GM18951 (cell line): ENCODE measurements at regions not wholly inside any gene's neighbourhood (a gene's known extent, or its start where the extent isn't known, plus 50 kb on each side); places are given as distances from the start of the nearest gene placed in this dataset.

Experiments
- POLR2A ChIP-seq: IDR thresholded peaks from 4 replicates; pipeline ENCODE4 v1.6.1; 2011; ENCODE audit warnings: mild to moderate bottlenecking; ENCODE audit not compliant: insufficient read length, insufficient read depth; ENCODE audit errors: extremely low read depth
- in situ Hi-C: fragments of 300-500 bp; cut with MboI; formaldehyde crosslinking; loops from one replicate; pipeline ENCODE4 v1.12.0; 2022; ENCODE audit warnings: low sequenced_read_pairs, mixed read lengths, inconsistent platforms; ENCODE audit not compliant: unreplicated experiment

- in situ Hi-C loops = no loop called here
- TF ChIP-seq POLR2A = no peak
Measured at GRCh38 chr1:198878566-198878965, 239.7 kb downstream of the PTPRC start.

DNA sequence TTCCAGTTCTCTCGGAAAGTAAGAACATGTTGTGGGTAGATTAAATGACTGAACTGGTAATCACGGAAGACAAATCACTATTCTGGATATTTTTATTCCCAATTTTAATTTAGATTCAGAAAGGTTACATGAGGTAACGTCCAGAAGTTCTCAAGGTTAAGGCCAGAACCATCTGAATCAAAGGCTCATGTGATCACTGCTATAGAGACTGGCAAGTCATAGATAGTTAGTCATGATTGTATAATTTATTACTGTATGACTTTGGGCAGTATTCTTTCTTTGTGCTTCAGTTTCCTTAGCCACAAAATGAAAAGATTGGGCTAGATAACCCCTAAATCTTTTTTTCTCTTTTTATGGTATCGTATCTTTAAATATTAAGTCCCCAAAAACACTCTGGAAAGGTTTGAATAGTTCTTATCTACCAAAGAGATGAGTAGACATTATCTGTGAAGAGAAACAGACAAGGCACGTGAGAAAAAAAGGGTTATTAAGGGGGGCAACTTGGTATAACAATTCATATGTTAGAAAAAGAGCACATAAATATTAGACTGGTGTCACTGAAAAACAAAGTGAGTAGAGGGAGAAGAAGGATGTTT is 241.0 kb downstream of the PTPRC start:
- TF ChIP-seq POLR2A = no peak
- in situ Hi-C loops = no loop called here

DNA sequence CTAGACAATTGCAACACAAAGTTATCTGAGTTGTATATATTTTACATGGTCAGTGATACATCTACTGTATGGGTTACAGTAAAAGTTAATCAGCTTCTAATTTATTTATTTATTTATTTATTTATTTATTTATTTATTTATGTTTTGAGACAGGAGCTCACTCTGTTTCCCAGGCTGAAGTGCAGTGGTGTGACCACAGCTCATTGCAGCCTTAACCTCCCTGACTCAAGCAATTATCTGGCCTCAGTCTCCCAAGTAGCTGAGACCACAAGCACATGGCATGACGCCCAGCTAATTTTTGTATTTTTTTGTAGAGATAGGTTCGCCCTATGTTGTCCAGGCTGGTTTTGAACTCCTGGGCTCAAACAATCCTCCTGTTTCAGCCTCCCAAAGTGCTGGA is 241.6 kb downstream of the PTPRC start:
- in situ Hi-C loops = no loop called here

GRCh38 chr1:198880818-198881597 is 242.2 kb downstream of the PTPRC start:
- TF ChIP-seq POLR2A = no peak
- in situ Hi-C loops = no loop called here

More for the DNA sequence above, 241.6 kb downstream of the PTPRC start:
- no peak for TF ChIP-seq POLR2A

GRCh38 chr1:198883184-198883583 is 244.3 kb downstream of the PTPRC start:
- TF ChIP-seq POLR2A = no peak

DNA sequence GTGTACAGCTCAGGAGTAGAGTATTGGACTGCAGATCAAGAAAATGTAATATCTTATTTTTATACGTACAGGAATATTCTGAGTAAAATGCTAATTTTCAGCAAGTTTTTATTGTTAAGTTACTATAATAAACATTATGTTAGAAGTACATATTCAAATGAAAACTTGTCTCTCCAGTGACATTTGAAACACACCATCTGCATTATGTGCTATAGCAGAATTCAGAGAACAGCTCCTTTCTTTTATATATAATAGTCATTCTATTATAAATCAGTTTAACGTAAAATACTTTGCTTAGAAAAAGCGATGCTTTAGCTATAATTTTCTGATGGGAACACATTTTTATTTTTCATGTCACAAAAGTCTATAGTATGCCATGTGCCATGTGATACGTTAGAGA is 249.0 kb downstream of the PTPRC start:
- TF ChIP-seq POLR2A = no peak
- in situ Hi-C loops = no loop called here

More at GRCh38 chr1:198883184-198883583, 244.3 kb downstream of the PTPRC start:
- in situ Hi-C loops = no loop called here

DNA sequence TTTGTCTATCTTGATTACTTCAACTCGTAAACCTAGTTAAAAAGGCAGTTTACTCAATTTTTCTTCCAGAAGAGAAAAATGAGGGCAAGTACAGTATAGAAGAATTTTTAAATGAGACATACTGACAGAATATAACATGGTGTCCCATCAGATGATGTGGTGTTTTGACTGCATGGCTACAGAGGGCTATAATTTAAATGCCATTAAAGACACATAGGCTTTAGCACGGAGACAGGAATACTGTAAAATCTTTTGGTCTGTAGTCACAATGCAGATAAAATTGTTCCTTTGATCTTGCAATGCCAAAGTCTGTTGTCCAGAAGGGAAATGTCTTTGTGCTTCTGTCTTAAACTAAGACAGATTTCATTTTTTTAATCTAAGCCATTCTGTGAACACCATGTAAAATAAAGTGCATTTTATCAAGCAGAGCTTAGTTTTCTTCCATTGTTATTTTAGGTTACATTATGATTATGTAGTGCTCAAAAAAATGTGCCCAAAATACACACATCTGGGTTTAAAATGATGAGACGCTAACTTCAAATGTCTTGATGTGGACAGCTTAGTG is 249.6 kb downstream of the PTPRC start:
- in situ Hi-C loops = no loop called here
- TF ChIP-seq POLR2A = no peak

DNA sequence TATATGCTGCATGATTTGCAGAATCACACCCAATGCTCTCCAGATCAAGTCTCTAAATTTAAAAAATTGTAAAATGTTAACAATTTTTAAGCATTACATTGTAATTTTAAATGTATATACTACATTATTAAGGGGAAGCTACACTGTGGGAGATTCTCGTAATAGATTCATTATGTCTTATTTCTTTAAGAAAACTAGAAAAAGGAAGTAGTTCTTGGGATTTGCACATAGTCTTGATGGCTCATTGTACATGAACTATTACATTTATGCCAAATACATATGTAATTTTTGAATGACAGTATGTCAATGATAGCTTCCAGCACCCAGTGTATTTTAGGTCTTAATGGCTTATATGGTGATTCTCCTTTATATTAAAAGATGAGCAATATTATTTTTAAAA is 250.3 kb downstream of the PTPRC start:
- in situ Hi-C loops = no loop called here
- no peak for TF ChIP-seq POLR2A

GRCh38 chr1:198889749-198890148 is 250.9 kb downstream of the PTPRC start:
- TF ChIP-seq POLR2A = no peak
- in situ Hi-C loops = no loop called here

DNA sequence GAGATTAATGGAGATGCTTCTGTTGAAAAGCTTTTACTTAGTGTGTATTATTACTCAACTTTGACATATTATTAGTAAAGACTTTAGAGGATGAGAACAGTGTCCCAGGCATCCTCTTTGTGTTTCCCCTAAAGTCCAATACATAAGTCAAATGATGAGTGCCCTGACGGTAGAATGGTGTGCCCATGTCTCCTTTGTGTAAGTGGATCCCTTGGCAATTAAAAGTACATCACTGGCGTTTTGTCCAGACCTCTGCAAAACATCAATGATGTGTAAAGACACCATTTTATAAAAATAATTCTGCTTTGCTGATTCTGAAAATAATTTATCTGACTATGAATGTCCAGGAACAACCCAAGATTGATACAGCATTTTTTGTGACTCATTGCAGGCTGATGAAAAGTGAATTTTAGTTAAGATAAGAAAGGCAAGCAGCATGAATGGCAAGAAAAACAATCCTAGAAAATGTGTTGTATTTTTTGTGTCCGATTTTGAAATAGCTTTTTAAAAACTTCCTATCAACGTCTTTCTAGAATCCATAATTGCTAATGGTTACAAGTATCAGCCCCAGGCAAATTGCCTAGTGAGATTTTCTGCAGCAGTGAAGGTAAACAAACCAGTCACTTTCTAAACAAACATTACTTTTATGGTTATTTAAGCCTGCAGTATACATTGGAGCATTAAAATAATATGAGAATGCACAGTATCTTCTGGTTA is 251.5 kb downstream of the PTPRC start:
- TF ChIP-seq POLR2A = no peak
- in situ Hi-C loops = no loop called here

DNA sequence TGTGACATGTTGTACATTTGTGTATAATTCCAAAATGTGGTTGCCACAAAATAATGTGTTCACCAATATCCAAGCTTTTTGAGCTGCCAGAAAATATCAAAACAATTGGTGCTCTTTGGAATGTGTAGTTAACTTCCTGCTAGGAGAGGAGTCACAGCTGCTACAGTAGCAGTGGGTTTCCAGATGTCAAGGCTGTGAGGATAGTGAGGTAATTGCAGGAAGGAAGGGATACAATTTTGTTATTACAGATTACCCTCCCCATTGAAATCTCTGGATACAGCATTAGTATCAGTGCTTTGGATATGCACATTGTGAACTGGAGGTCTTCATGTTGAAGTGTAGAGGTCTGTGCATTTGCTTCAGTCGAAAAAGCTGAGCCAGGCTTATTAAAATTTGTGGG is 253.2 kb downstream of the PTPRC start:
- in situ Hi-C loops = no loop called here
- TF ChIP-seq POLR2A = no peak

DNA sequence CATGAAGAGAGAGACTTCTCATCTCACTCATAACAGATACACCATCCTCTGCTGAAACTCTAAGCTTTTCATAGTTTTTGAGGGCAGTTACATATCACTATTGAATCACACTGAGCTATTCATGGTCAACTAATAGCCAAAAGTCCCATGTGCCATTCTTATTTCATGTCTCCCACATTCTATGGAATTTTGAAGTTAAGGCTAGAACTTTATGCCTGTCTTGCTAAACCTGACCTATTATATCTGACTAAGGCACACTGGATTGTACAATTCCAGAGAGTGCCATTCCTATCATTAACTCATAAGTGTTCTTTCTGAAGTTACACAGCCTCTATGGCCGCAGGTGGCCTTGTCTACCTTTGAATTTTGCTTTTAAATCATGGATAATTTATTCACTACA is 254.3 kb downstream of the PTPRC start:
- TF ChIP-seq POLR2A = no peak
- in situ Hi-C loops = no loop called here

GRCh38 chr1:198893763-198894444 is 255.1 kb downstream of the PTPRC start:
- TF ChIP-seq POLR2A = no peak
- in situ Hi-C loops = no loop called here

GRCh38 chr1:198901266-198901665 is 262.4 kb downstream of the PTPRC start:
- in situ Hi-C loops = no loop called here
- no peak for TF ChIP-seq POLR2A
